ENCODE measurements at regions not wholly inside any gene's neighbourhood (a gene's known extent, or its start where the extent isn't known, plus 50 kb on each side); places are given as distances from the start of the nearest gene placed in this dataset.

GRCh38 chr7:47652591-47652990 lies 70.7 kb upstream of the TNS3 start:
- TF ChIP-seq EZH2phosphoT487 (IDR thresholded peaks at IDR 0.05; ENCODE audit: borderline replicate concordance, low read depth, low read length) = no peak
- TF ChIP-seq, protein P1, sequence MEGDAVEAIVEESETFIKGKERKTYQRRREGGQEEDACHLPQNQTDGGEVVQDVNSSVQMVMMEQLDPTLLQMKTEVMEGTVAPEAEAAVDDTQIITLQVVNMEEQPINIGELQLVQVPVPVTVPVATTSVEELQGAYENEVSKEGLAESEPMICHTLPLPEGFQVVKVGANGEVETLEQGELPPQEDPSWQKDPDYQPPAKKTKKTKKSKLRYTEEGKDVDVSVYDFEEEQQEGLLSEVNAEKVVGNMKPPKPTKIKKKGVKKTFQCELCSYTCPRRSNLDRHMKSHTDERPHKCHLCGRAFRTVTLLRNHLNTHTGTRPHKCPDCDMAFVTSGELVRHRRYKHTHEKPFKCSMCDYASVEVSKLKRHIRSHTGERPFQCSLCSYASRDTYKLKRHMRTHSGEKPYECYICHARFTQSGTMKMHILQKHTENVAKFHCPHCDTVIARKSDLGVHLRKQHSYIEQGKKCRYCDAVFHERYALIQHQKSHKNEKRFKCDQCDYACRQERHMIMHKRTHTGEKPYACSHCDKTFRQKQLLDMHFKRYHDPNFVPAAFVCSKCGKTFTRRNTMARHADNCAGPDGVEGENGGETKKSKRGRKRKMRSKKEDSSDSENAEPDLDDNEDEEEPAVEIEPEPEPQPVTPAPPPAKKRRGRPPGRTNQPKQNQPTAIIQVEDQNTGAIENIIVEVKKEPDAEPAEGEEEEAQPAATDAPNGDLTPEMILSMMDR (conservative IDR thresholded peaks at IDR 0.05; ENCODE audit: low read length) = no peak

Data from OCI-LY7 (cell line).